Peyer's patch (tissue), 4 donors: ENCODE measurements at regions not wholly inside any gene's neighbourhood (a gene's known extent, or its start where the extent isn't known, plus 50 kb on each side); places are given as distances from the start of the nearest gene placed in this dataset.

Source experiments
- POLR2A ChIP-seq, 2 donors: fragments of 450-650 bp; IDR thresholded peaks; one replicate each; pipeline ENCODE4 v1.5.1; 2017; ENCODE audit warnings: antibody characterized with exemption in 2 of 2, mild to moderate bottlenecking in 2 of 2, moderate library complexity in 2 of 2
- TF ChIP-seq, protein P1 (sequence below), 6 experiments: fragments of 450-650 bp in 4 of 6; fragments of 200-600 bp in 2 of 6; sonication (generic) in 1 of 6; IDR thresholded peaks; one replicate each; pipeline ENCODE4 v1.5.1; 2017 to 2019; ENCODE audit warnings: antibody characterized with exemption in 6 of 6, mild to moderate bottlenecking in 3 of 6, moderate library complexity in 1 of 6

DNA sequence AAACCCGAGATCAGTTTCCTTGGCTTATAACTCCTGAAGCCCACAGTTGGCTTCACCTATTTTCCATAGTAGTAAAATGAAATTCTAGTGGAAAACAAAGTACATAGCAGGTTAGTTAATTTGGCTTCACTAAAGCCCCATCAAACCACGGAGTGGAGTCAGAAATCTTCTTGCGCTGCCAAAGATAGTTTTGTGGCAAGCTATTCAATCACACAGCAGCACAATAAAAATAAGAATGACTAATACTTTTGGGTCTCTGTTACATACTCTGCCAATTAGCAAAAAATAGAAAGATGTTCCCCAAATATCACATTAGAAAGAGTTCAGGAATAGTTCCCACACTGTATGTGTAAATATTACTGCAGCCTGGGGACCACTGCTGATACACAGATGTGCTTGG is 175.2 kb upstream of the NOL4 start:
- TF ChIP-seq, protein P1, sequence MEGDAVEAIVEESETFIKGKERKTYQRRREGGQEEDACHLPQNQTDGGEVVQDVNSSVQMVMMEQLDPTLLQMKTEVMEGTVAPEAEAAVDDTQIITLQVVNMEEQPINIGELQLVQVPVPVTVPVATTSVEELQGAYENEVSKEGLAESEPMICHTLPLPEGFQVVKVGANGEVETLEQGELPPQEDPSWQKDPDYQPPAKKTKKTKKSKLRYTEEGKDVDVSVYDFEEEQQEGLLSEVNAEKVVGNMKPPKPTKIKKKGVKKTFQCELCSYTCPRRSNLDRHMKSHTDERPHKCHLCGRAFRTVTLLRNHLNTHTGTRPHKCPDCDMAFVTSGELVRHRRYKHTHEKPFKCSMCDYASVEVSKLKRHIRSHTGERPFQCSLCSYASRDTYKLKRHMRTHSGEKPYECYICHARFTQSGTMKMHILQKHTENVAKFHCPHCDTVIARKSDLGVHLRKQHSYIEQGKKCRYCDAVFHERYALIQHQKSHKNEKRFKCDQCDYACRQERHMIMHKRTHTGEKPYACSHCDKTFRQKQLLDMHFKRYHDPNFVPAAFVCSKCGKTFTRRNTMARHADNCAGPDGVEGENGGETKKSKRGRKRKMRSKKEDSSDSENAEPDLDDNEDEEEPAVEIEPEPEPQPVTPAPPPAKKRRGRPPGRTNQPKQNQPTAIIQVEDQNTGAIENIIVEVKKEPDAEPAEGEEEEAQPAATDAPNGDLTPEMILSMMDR (IDR thresholded peaks at IDR 0.05): no peak
- no peak for TF ChIP-seq POLR2A (IDR thresholded peaks at IDR 0.05)
